CD4-positive, alpha-beta T cell treated with Interleukin-2 at 100 ng/mL for 4 hours (primary cell): ENCODE measurements at regions not wholly inside any gene's neighbourhood (a gene's known extent, or its start where the extent isn't known, plus 50 kb on each side); places are given as distances from the start of the nearest gene placed in this dataset.

Experiments
- DNase-seq: peaks from one replicate; pipeline ENCODE4 v3.0.0-alpha.2; 2020; ENCODE audit warnings: low spot score

GRCh38 chr20:19929012-19929360 is 88.2 kb upstream of the NAA20 start:
- DNase-seq: no peak

GRCh38 chr20:19929481-19930145 is 87.5 kb upstream of the NAA20 start:
- no peak for DNase-seq

GRCh38 chr20:19930426-19930825 is 86.7 kb upstream of the NAA20 start:
- no peak for DNase-seq

- DNase-seq: no peak
Measured at GRCh38 chr20:19932170-19932667, 84.9 kb upstream of the NAA20 start.

GRCh38 chr20:19934792-19935491 is 82.2 kb upstream of the NAA20 start:
- no peak for DNase-seq

GRCh38 chr20:19935842-19936241 is 81.3 kb upstream of the NAA20 start:
- no peak for DNase-seq

GRCh38 chr20:19936466-19937200 is 80.5 kb upstream of the NAA20 start:
- DNase-seq: no peak

GRCh38 chr20:19937218-19937617 is 79.9 kb upstream of the NAA20 start:
- no peak for DNase-seq

GRCh38 chr20:19937651-19938420 is 79.3 kb upstream of the NAA20 start:
- DNase-seq: no peak

GRCh38 chr20:19938421-19939090 is 78.6 kb upstream of the NAA20 start:
- DNase-seq: no peak

- DNase-seq: no peak
Measured at GRCh38 chr20:19940988-19941460, 76.1 kb upstream of the NAA20 start.

- no peak for DNase-seq
Measured at GRCh38 chr20:19942611-19943010, 74.6 kb upstream of the NAA20 start.

- no peak for DNase-seq
Measured at GRCh38 chr20:19943061-19943521, 74.1 kb upstream of the NAA20 start.

- no peak for DNase-seq
Measured at GRCh38 chr20:19944772-19945459, 72.2 kb upstream of the NAA20 start.

- DNase-seq: no peak
Measured at GRCh38 chr20:19945732-19946670, 71.2 kb upstream of the NAA20 start.

GRCh38 chr20:19947611-19948264 is 69.4 kb upstream of the NAA20 start:
- no peak for DNase-seq

- DNase-seq: no peak
Measured at GRCh38 chr20:19949195-19949867, 67.8 kb upstream of the NAA20 start.

- DNase-seq: no peak
Measured at GRCh38 chr20:19950042-19950441, 67.1 kb upstream of the NAA20 start.

- DNase-seq: no peak
Measured at GRCh38 chr20:19952392-19952791, 64.8 kb upstream of the NAA20 start.
